ENCODE measurements at regions not wholly inside any gene's neighbourhood (a gene's known extent, or its start where the extent isn't known, plus 50 kb on each side); places are given as distances from the start of the nearest gene placed in this dataset.

DNA sequence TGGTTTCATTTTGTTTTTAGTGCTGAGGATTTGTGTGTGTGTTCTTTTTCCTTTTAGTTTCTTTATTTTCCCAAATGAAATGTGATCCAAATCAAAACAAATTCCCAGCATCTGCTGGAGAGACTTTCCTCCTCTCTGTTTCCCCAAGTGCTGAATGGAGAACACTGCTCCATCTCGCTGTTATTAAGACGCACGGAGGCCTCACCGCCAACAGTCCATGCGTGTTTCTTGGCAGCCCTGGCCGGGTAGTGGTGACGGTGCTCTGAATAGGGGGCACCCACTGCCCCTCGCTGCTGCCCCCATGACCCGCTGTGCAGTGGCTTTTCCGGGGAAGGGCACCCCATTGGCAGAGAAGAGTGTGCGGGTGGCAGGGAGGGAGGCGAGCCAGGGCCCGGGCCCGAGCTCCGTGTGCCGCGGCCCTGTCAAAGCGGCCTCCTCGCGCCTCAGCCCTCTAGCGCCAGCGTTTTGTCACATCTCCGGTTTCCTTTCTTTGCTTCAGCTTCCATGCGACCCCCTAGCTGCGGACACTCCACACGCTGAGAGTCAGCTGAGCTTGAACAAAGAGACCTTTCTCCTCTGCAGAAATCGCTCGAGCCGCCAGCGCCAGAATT, 473.7 kb upstream of the SALL3 start:
- Histone ChIP-seq H2AFZ (ENCODE audit: low read length) (no peak overlapping the region), H4K20me1 (ENCODE audit: insufficient read depth, low read length) (no peaks in the 10 kb centered on the region), H3K4me3 (replicated peaks in 1 of 3; ENCODE audit: insufficient read depth in 1 of 3, low read depth in 2 of 3, low read length in 3 of 3) (no peak overlapping the region; a peak in 1 of 6 replicates), H3K27me3 (ENCODE audit: control insufficient read depth in 1 of 2, insufficient read depth in 2 of 2, low read length in 2 of 2) (peaks cover 1 to 23% of the 10 kb centered on the region in 2 experiments; a peak in 4 of 5 replicates), H3K79me2 (ENCODE audit: insufficient read depth, low read length) (no peaks in the 10 kb centered on the region), H3K27ac (ENCODE audit: extremely low read length, insufficient read depth, low read length) (no peak overlapping the region), H3K36me3 (replicated peaks in 1 of 2; ENCODE audit: control insufficient read depth in 1 of 2, insufficient read depth in 2 of 2, low read length in 2 of 2) (no peaks in the 10 kb centered on the region), H3K4me2 (ENCODE audit: low read depth, low read length) (no peak overlapping the region), H3K9me3 (ENCODE audit: low read length) (no peaks in the 10 kb centered on the region), H3K4me1 (ENCODE audit: insufficient read depth, low read length) (no peaks in the 10 kb centered on the region), H3K9ac (ENCODE audit: insufficient read depth, low read depth, low read length) (no peak overlapping the region)
- BruUV-seq (replicated peaks): no TSS peak
- POLR2A ChIA-PET: no interaction called here
- WGBS (ENCODE audit: low lambda C conversion rate): 28% methylated on average over 11 of the region's 30 CpGs
- ATAC-seq (peak; percentile 85), FAIRE-seq (no peak), DNase-seq (ENCODE audit: low spot score) (peak; percentile 12)
- in situ Hi-C loops (cut with HindIII; ENCODE audit: extremely low pct_ligation_motif_present, low pct_unique_long_range_greater_than_20kb): no loop called here
- intact Hi-C loops (cut with micrococcal nuclease; ENCODE audit: unreplicated experiment): no loop called here
- TF ChIP-seq, protein P1, sequence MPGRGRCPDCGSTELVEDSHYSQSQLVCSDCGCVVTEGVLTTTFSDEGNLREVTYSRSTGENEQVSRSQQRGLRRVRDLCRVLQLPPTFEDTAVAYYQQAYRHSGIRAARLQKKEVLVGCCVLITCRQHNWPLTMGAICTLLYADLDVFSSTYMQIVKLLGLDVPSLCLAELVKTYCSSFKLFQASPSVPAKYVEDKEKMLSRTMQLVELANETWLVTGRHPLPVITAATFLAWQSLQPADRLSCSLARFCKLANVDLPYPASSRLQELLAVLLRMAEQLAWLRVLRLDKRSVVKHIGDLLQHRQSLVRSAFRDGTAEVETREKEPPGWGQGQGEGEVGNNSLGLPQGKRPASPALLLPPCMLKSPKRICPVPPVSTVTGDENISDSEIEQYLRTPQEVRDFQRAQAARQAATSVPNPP (CRISPR knock-in tag; IDR thresholded peaks at IDR 0.05): no peak
- TF ChIP-seq RBM22 (optimal IDR thresholded peaks at IDR 0.05; ENCODE audit: low read length) (no peak), KDM1A (CRISPR knock-in tag; IDR thresholded peaks at IDR 0.05) (no peak), ZKSCAN5 (CRISPR knock-in tag; IDR thresholded peaks at IDR 0.05) (no peak), ZNF567 (CRISPR knock-in tag; IDR thresholded peaks at IDR 0.05; ENCODE audit: borderline replicate concordance) (no peak), ZNF792 (CRISPR knock-in tag; IDR thresholded peaks at IDR 0.05) (no peak)
- CTCF ChIA-PET (ENCODE audit: low intra/inter-chr PET ratio, low total read pairs): no interaction called here

DNA sequence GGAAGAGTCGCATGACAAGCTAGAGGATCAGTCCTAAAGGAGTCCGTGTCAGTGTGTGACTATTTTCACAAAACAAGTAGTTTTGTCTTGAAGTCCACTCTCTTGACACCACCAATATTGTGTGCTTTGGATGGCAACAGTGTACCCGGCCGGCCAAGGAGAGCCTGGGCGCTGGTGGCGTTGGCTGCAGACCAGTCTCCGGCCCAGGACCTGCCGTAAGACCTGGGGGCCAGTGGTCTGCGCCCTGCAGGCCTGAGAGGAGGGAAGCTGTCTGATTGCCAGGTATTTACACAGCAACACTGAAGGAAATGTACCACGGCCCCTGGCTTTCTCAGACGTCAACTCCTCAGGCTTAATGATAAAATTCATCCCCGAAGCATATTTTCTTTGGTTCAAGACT, 472.4 kb upstream of the SALL3 start:
- intact Hi-C loops (cut with micrococcal nuclease; ENCODE audit: unreplicated experiment) (no loop called here), in situ Hi-C loops (cut with HindIII; ENCODE audit: extremely low pct_ligation_motif_present, low pct_unique_long_range_greater_than_20kb) (no loop called here)
- Histone ChIP-seq H3K4me1 (ENCODE audit: insufficient read depth, low read length) (no peaks in the 10 kb centered on the region), H3K9me3 (ENCODE audit: low read length) (no peaks in the 10 kb centered on the region), H3K4me3 (replicated peaks in 1 of 3; ENCODE audit: insufficient read depth in 1 of 3, low read depth in 2 of 3, low read length in 3 of 3) (no peak overlapping the region), H3K9ac (ENCODE audit: insufficient read depth, low read depth, low read length) (no peak overlapping the region), H2AFZ (ENCODE audit: low read length) (no peak overlapping the region), H4K20me1 (ENCODE audit: insufficient read depth, low read length) (no peaks in the 10 kb centered on the region), H3K36me3 (replicated peaks in 1 of 2; ENCODE audit: control insufficient read depth in 1 of 2, insufficient read depth in 2 of 2, low read length in 2 of 2) (no peaks in the 10 kb centered on the region), H3K4me2 (ENCODE audit: low read depth, low read length) (no peak overlapping the region), H3K27me3 (ENCODE audit: control insufficient read depth in 1 of 2, insufficient read depth in 2 of 2, low read length in 2 of 2) (peaks cover 1 to 23% of the 10 kb centered on the region in 2 experiments; a peak in 4 of 5 replicates), H3K79me2 (ENCODE audit: insufficient read depth, low read length) (no peaks in the 10 kb centered on the region), H3K27ac (ENCODE audit: extremely low read length, insufficient read depth, low read length) (no peak overlapping the region)
- BruUV-seq (replicated peaks): no TSS peak
- POLR2A ChIA-PET: no interaction called here
- CTCF ChIA-PET (ENCODE audit: low intra/inter-chr PET ratio, low total read pairs): no interaction called here
- no peak for DNase-seq (ENCODE audit: low spot score)
- 57% methylated on average over 4 of the region's 12 CpGs for WGBS (ENCODE audit: low lambda C conversion rate)
- no peak for FAIRE-seq
- no peak for ATAC-seq
- TF ChIP-seq, protein P2, sequence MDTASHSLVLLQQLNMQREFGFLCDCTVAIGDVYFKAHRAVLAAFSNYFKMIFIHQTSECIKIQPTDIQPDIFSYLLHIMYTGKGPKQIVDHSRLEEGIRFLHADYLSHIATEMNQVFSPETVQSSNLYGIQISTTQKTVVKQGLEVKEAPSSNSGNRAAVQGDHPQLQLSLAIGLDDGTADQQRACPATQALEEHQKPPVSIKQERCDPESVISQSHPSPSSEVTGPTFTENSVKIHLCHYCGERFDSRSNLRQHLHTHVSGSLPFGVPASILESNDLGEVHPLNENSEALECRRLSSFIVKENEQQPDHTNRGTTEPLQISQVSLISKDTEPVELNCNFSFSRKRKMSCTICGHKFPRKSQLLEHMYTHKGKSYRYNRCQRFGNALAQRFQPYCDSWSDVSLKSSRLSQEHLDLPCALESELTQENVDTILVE (CRISPR knock-in tag; IDR thresholded peaks at IDR 0.05): no peak
- no peak for TF ChIP-seq ZNF614 (CRISPR knock-in tag; IDR thresholded peaks at IDR 0.05; ENCODE audit: borderline replicate concordance)
- no peak for TF ChIP-seq ZNF382 (CRISPR knock-in tag; IDR thresholded peaks at IDR 0.05; ENCODE audit: borderline replicate concordance)
- TF ChIP-seq CENPT (CRISPR knock-in tag; IDR thresholded peaks at IDR 0.05; ENCODE audit: low read depth): no peak
- no peak for TF ChIP-seq ZNF33A (CRISPR knock-in tag; IDR thresholded peaks at IDR 0.05; ENCODE audit: borderline replicate concordance)
- TF ChIP-seq NR2F1 (CRISPR knock-in tag; IDR thresholded peaks at IDR 0.05): no peak
- TF ChIP-seq PCBP1 (IDR thresholded peaks at IDR 0.05; ENCODE audit: borderline replicate concordance, low read depth, low read length): no peak
- no peak for TF ChIP-seq THAP9 (CRISPR knock-in tag; IDR thresholded peaks at IDR 0.05; ENCODE audit: borderline replicate concordance)
- no peak for TF ChIP-seq ZBTB21 (CRISPR knock-in tag; IDR thresholded peaks at IDR 0.05)

All from HepG2 (cell line).